NCI-H1417 treated with DMSO at 0.1 percent for 48 hours (cell line): ENCODE measurements at regions not wholly inside any gene's neighbourhood (a gene's known extent, or its start where the extent isn't known, plus 50 kb on each side); places are given as distances from the start of the nearest gene placed in this dataset.
"Not testable (repeated sequence)": the region's sequence is repeated elsewhere in the genome, so short reads cannot be mapped to it uniquely, and the experiment has no call there.

Experiments used
- DNase-seq: peaks from one replicate; lab custom pipeline; 2025; lab: John Stamatoyannopoulos, UW

DNA sequence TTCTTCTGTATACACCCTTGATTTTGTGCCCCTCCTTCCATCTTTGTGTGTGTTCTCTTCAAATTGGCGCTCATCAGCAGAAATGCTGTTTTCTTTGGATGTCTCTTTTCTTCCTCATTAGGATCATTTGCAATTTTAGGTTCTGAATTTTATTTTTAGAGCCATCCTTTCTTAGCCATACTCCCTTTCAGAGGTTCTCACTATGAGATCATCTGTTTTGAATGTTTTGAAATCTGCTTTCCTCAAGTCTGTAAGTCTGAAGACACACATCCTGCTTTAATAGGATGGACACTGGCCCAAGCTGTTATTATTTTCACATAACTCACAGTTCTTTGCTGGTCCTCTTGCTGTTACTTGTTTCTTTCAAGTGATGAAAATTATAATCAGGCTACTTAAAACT, 124.8 kb downstream of the BDH1 start:
- no peak for DNase-seq

DNA sequence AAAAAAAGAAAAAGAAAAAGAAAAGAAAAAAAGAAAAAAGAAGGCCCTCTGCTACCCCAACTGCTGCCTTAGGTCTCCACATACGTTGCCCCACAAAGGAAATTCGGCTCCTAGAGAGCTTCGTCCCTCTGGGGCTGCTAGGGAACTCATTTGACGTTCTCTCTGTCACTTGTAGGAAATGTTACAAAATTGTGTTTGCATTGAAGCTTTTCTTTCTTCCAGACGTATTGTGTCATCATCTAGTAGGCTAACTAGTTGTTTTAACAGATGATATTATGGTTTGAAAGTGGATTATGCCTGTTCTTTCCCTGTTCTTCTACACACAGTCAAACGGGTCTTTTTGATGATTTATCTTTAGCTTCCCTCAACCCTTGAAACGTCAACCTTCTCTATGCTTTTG, 125.3 kb downstream of the BDH1 start:
- DNase-seq, result no peak

DNA sequence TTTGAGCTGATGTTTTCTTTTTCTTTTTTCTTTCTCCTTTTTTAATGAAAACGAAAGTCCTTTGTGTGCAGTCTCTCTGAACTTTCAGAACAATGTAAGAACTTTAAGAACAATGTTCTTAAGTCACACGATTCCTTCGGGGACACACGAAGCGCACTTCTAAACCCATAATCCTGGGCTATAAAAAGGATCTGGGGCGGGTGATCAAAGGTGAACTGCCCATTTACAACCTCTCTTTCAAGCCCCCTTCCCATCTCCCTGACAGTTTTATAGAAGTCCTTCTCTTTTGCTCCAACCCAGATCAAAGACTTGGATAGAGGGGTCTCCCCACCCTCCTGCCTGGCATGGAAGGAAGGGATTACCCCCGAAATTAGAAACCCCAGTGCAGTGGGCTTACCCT, 126.8 kb downstream of the BDH1 start:
- DNase-seq, result no peak

DNA sequence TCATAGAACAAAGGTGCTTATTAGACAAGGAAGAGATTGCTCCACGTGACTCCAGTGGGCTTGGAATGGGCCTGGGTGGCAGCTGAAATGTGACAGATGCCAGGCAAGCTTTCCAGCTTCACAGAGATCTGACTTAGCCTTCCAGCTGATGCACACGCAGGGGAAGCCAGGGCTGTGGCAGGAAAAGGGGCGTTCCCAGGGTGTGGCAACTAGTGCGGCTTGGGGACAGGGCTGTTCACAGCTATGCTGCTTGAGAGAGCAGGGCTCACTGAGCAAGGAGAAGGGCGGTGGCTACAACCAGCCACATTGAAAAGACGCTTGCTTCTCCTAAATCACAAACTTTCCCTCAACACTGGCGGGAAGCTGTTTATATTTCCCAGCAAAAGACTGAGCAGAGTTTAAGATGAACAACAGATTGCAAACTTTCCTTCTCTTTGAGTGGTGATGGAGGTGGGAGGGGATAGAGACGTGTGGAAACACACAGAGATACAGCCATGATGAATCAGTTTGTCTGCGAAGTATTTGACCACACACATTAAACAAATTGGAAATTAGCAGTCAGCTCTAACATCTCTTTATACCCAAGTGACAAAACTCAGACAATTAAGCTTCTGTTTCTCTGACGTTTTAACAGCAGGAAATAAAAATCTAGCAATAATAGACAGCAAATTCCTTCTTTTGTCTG, 127.5 kb downstream of the BDH1 start:
- no peak for DNase-seq

GRCh38 chr3:197427021-197427420, 128.6 kb upstream of the DLG1 start:
- DNase-seq, result no peak

DNA sequence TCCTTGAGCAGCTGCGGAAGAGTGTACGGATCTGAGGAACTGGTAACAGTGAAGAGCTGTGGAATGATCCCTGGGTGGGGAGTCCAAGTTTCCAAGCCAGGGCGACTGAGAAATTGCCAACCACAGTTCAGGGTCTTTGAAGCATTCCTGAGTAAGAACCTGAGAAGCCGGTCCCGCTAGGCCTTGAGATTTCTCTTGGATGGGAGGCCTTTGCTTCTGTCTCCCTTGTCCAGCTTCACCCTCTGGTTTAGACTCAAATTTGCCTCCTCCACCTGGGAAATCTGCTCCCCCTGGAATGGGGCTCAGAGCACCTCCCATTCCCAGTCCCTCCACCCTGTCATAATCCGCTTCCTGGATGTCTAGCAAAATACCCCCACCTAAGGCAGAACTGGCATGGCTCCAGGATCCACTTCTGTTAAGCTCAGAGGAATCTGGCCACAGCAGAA, 127.7 kb upstream of the DLG1 start:
- DNase-seq, result no peak

- DNase-seq, result no peak
These were observed 127.2 kb upstream of the DLG1 start for GRCh38 chr3:197425485-197426120.

GRCh38 chr3:197424674-197425484, 126.5 kb upstream of the DLG1 start:
- DNase-seq, result no peak

DNA sequence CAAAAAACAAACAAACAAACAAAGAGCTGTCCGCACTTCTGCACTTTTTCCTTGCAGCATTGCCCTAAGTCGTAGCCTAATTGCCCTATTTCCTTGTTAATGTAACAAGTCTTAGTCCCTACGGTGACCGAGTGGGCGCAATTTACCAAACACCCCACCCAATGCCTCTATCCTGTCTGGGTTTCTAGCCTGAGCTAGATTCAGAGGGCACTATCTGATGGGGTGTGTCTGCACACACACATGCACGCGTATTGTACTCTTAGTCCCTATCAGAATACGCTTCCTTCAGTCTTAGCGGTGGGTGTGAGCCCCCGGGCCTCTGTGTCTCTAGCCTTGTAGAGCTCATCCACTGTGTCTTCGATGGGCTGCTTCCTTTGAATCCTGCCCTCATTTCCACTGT, 125.9 kb upstream of the DLG1 start:
- no peak for DNase-seq

GRCh38 chr3:197423376-197423775, 125.0 kb upstream of the DLG1 start:
- DNase-seq, result no peak

DNA sequence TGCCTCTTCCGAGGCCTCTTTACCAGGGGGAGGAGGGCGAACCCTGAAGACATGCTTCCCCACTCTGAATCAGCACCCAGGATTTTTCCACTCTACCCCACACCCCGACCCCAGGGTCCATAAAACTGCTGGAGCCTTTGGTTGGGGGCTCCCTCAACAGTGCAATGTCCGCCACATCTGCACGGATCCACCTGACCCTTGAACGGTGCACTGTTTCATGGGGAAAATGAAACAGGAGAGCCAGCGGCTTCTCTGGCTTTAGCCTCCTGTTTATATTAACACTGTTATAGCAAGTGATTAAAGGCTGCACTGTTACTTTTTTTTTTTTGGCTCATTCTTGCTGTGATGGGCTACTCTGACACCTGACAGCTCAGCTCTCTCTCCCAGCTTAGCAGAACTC, 124.1 kb upstream of the DLG1 start:
- DNase-seq, result no peak

- no peak for DNase-seq
These were observed 122.6 kb upstream of the DLG1 start for GRCh38 chr3:197421021-197421420.

DNA sequence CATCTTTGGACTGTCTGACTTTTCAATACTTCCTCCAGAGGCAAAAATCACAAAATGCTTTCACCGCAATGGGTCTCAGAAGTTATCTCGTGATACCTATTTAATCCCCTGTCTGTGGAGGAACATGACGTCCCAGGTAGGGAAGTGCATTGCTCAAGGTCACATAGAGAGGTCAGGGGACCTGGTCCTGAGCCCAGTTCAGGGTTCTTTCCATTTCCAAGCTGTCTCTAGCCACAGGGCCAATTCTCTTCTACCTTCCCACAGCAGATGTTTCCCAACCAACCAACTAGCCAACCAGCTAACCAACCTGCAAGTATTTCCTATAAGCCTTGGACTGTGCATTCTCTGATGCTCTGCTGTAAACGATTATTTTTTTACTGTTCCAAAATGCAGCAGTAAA, 122.2 kb upstream of the DLG1 start:
- no peak for DNase-seq

DNA sequence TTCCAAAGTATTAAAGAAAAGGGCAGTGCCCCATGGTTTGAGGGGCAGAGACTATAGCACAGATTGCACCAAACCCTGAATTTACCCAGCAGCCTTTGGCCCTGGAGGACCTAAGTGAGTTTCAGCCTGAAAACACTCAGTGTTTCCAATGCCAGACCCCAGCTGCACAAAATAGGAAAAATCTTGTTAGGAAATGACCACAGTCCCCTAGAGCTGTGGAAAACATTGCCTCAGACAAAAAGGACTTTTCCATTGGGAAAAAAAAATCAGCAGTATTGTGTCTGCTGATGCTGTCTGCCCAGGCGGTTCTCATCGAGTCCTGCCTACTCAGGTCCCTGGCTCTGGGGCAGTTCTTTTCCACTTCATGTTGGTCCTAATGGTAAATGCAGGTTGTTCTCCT, 121.7 kb upstream of the DLG1 start:
- no peak for DNase-seq

DNA sequence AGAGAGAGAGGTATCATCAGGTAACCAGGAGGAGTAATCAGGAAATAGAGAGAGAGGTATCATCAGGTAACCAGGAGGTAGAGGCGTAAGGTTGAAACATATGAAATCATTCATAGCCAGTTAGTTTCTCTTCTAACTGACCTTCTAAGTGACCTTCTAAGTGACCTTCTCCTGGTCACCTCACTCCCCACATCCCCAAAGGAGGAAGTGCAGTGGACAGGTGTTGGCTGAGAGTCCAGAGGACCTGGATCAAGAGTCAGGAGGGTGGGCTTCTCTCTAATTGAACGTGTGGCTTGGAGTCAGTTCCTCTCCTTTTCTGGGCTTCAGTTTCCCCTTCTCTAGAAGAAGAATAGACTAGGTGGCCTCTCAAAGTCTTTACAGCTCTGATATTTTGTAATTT, 121.3 kb upstream of the DLG1 start:
- no peak for DNase-seq

DNA sequence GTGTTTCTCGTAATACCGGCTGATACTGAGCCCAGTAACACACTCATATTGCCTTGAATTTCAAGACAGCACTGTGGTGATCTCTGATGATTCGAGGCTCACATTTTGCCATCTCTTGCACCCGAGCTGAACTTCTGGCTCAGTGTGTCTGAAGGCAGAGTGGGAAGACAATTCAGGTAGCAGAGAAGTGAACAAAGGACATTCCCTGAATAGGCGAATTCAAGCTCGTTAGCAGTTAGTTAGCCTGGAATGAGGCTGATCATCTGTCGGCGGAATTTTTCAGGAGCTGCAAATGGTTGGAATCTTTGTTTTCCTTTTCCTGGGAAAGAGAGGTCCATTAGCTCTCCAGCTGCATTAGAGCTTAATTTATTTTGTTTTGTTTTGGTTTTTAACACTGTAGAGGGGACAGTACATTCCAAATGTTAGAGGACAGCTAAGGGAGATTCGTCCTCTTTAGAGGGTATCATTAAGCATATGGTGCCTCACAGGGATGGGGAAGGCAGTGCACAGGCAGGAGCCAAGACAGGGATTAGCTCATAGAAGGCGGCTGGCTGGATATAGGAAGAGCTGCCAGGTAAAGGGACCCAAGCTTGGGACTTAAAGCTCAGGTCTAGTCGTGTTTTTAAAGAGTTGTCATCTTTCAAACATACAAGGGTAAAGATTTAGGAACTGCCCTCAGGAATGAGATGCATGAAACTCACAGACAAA, 119.7 kb upstream of the DLG1 start:
- no peak for DNase-seq

- no peak for DNase-seq
These were observed 119.0 kb upstream of the DLG1 start for GRCh38 chr3:197417441-197417840.

DNA sequence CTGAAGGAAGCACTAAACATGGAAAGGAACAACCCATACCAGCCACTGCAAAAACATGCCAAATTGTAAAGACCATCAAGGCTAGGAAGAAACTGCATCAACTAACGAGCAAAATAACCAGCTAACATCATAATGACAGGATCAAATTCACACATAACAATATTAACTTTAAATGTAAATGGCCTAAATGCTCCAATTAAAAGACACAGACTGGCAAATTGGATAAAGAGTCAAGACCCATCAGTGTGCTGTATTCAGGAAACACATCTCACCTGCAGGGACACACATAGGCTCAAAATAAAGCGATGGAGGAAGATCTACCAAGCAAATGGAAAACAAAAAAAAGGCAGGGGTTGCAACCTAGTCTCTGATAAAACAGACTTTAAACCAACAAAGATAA, 113.5 kb upstream of the DLG1 start:
- not testable (repeated sequence) for DNase-seq

DNA sequence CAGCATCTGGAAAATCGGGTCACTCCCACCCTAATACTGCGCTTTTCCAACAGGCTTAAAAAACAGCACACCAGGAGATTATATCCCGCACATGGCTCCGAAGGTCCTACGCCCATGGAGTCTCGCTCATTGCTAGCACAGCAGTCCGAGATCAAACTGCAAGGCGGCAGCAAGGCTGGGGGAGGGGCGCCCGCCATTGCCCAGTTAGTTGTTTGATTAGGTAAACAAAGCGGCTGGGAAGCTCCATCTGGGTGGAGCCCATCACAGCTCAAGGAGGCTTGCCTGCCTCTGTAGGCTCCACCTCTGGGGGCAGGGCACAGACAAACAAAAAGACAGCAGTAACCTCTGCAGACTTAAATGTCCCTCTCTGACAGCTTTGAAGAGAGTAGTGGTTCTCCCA, 111.8 kb upstream of the DLG1 start:
- not testable (repeated sequence) for DNase-seq

DNA sequence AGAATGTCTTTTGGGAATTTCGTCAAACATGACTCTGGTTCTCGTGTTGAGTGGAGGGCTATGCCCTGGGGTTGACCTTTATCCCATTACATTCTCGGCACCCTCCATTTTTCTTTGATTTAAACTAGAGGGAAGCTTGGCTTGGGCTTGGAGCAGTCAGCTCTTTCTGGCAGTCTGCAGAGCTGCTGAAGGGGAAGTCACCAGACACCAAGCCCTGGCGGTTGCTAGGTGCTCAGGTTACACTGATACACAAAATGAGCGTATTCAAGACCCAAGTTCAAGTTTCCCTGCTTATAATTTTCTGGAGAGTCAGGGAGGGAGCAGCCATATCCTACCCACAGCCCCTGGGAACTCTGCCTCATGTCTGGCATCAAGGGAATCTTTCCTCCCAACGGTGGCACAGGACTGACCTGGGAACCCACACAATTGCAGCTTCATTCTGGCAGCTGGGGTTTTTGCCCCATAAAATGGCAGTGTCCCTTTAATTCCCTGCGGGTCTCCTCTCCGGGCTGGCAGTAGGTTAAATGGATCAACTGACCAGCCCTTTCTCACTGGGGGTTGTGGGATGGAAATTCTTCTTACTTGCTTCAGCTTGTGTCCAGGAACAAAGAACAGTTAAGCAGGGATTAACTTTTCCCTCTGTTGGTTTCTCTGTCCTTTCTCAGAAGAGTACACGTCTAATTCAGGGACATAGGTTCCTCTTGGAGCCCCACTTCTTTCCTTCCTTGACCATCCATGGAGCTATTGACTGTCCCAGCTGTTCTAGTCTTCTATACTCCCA, 110.0 kb upstream of the DLG1 start:
- DNase-seq, result no peak

GRCh38 chr3:197407526-197407925, 109.1 kb upstream of the DLG1 start:
- DNase-seq, result no peak

DNA sequence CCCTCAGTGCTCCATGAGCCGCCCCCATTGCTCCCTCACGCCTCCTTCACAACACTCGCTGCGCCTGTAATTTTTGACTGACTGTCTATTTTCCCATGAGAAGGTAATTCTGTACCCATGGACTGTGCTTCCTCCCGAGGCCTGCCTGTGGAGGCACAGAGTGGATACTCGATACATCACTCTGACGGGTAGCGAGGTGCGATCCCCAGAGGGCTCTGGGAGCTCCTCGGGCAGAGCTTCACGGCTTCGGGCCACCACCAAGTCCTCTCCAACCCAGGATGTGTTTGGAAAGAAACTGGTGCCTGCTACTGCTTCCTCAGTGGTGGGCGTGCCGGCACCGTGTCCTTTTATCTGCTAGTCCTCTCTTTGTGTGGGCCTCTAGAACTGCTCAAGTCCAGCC, 108.6 kb upstream of the DLG1 start:
- no peak for DNase-seq
